OCI-LY7 (cell line): ENCODE measurements at regions not wholly inside any gene's neighbourhood (a gene's known extent, or its start where the extent isn't known, plus 50 kb on each side); places are given as distances from the start of the nearest gene placed in this dataset.

Experiments used
- BruUV-seq: library from RNA; stranded (reverse); fragments of 400-500 nt; replicated peaks from 2 replicates; lab custom pipeline; 2021; lab: Mats Ljungman, UMichigan
- CTCF ChIA-PET: fragments of 300-600 bp; sonication (Branson Sonifier 250); formaldehyde crosslinking; loops from one replicate; lab custom pipeline; 2022; ENCODE audit warnings: antibody characterized with exemption; ENCODE audit not compliant: unreplicated experiment; lab: Charles Lee
- POLR2A ChIA-PET: fragments of 300-600 bp; sonication (Branson Sonifier 250); formaldehyde crosslinking; loops from one replicate; lab custom pipeline; 2022; ENCODE audit warnings: antibody characterized with exemption; lab: Charles Lee
- DNase-seq: peaks from one replicate; pipeline ENCODE4 v3.0.0-alpha.2; 2015; ENCODE audit warnings: low spot score
- H2AFZ ChIP-seq: fragments of 200-600 bp; sonication (generic), shearing (Covaris generic); 2 replicates; pipeline ENCODE4 v1.6.1; 2014; ENCODE audit warnings: mild to moderate bottlenecking, antibody characterized with exemption, low read length, moderate library complexity
- H3K27ac ChIP-seq: fragments of 200-600 bp; sonication (generic); 2 replicates; pipeline ENCODE4 v1.5.1; 2014; ENCODE audit warnings: mixed run types, low read depth, mild to moderate bottlenecking, moderate library complexity, low read length, inconsistent platforms; ENCODE audit not compliant: poor library complexity, severe bottlenecking
- H3K36me3 ChIP-seq: fragments of 200-600 bp; sonication (generic); 2 replicates; pipeline ENCODE4 v1.6.1; 2014; ENCODE audit warnings: mild to moderate bottlenecking, antibody characterized with exemption, low read length, moderate library complexity, mixed read lengths; ENCODE audit not compliant: insufficient read depth
- H3K4me1 ChIP-seq: fragments of 200-600 bp; sonication (generic); 2 replicates; pipeline ENCODE4 v1.5.1; 2014; ENCODE audit warnings: mild to moderate bottlenecking, low read length; ENCODE audit not compliant: insufficient read depth, poor library complexity, severe bottlenecking
- H3K4me2 ChIP-seq: fragments of 200-600 bp; sonication (generic); 2 replicates; pipeline ENCODE4 v1.6.1; 2014; ENCODE audit warnings: mild to moderate bottlenecking, low read length
- H3K4me3 ChIP-seq: fragments of 200-600 bp; sonication (generic); 2 replicates; pipeline ENCODE4 v1.5.1; 2014; ENCODE audit warnings: mild to moderate bottlenecking, low read depth, low read length; ENCODE audit not compliant: poor library complexity, severe bottlenecking
- H3K79me2 ChIP-seq: fragments of 200-600 bp; sonication (generic); 2 replicates; pipeline ENCODE4 v1.6.1; 2016; ENCODE audit warnings: low read depth, mild to moderate bottlenecking, low read length, moderate library complexity, mixed read lengths; ENCODE audit not compliant: insufficient read depth
- H3K9me2 ChIP-seq: fragments of 200-600 bp; sonication (generic); 2 replicates; pipeline ENCODE4 v1.6.1; 2016; ENCODE audit warnings: mild to moderate bottlenecking, low read length, mixed read lengths; ENCODE audit not compliant: insufficient read depth
- H3K9me3 ChIP-seq: fragments of 200-600 bp; sonication (generic); 2 replicates; pipeline ENCODE4 v1.6.1; 2014; ENCODE audit warnings: mild to moderate bottlenecking, mixed run types, low read length, mixed read lengths
- H4K20me1 ChIP-seq: fragments of 200-600 bp; sonication (generic); 2 replicates; pipeline ENCODE4 v1.6.1; 2014; ENCODE audit warnings: mild to moderate bottlenecking, antibody characterized with exemption, low read length, moderate library complexity, mixed read lengths; ENCODE audit not compliant: insufficient read depth
- EZH2phosphoT487 ChIP-seq: fragments of 200-600 bp; sonication (generic); IDR thresholded peaks from 2 replicates; pipeline ENCODE4 v1.6.1; 2018; ENCODE audit warnings: low read depth, borderline replicate concordance, mild to moderate bottlenecking, mixed run types, antibody characterized with exemption, low read length, moderate library complexity, mixed read lengths
- intact Hi-C: fragments of 100-400 bp; cut with micrococcal nuclease; formaldehyde crosslinking; loops from one replicate; pipeline ENCODE4 v1.10.0; 2022; ENCODE audit not compliant: unreplicated experiment
- TF ChIP-seq, protein P1 (sequence below): fragments of 200-600 bp; sonication (generic); conservative IDR thresholded peaks from 2 replicates; pipeline ENCODE4 v1.5.1; 2014; ENCODE audit warnings: mild to moderate bottlenecking, antibody characterized with exemption, low read length, moderate library complexity, mixed read lengths

DNA sequence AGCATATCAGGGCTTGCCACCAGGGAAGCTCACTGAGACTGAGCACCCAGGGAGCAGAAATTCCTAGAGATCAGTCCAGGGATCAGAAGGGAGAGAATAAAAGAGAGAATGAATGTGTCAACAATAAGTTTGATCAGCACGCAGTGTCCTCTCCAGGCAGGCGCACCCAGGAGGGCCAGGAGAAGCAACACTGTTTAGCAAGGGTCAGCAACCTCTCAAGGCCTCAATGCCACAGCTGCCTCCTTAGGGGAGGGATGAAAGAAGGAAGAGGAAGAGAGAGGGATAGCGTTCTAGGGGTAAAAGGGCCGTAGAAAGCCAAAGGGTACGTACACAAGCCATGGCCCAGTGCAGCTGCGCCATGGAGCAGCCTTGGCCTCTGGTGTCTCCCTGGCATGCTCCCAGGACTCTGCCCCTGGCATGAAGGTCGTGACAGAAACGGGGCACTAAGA is 399.8 kb downstream of the SHQ1 start:
- Histone ChIP-seq H3K4me3 (no peak overlapping the region), H4K20me1 (peaks cover 32% of the 10 kb centered on the region), H3K9me3 (no peaks in the 10 kb centered on the region), H3K4me2 (no peak overlapping the region), H3K36me3 (peaks cover 8% of the 10 kb centered on the region), H3K27ac (no peak overlapping the region), H3K79me2 (peaks cover 32% of the 10 kb centered on the region), H3K9me2 (no peaks in the 10 kb centered on the region), H3K4me1 (peaks cover 33% of the 10 kb centered on the region), H2AFZ (no peak overlapping the region)
- no peak for DNase-seq
- intact Hi-C loops: loop anchor here (5.0 to 10.0 kb wide), 4 partner anchors 306 to 464 kb away; no protein-coding TSS in a partner anchor
- no TSS peak for BruUV-seq
- ChIA-PET POLR2A (interaction anchor here (0.5 to 1.0 kb wide), 3 partner anchors 29 to 1029 kb away, joined by 3 to 4 read pairs (median 3); no protein-coding TSS in a partner anchor), CTCF (no interaction called here)
- TF ChIP-seq, protein P1, sequence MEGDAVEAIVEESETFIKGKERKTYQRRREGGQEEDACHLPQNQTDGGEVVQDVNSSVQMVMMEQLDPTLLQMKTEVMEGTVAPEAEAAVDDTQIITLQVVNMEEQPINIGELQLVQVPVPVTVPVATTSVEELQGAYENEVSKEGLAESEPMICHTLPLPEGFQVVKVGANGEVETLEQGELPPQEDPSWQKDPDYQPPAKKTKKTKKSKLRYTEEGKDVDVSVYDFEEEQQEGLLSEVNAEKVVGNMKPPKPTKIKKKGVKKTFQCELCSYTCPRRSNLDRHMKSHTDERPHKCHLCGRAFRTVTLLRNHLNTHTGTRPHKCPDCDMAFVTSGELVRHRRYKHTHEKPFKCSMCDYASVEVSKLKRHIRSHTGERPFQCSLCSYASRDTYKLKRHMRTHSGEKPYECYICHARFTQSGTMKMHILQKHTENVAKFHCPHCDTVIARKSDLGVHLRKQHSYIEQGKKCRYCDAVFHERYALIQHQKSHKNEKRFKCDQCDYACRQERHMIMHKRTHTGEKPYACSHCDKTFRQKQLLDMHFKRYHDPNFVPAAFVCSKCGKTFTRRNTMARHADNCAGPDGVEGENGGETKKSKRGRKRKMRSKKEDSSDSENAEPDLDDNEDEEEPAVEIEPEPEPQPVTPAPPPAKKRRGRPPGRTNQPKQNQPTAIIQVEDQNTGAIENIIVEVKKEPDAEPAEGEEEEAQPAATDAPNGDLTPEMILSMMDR: no peak

DNA sequence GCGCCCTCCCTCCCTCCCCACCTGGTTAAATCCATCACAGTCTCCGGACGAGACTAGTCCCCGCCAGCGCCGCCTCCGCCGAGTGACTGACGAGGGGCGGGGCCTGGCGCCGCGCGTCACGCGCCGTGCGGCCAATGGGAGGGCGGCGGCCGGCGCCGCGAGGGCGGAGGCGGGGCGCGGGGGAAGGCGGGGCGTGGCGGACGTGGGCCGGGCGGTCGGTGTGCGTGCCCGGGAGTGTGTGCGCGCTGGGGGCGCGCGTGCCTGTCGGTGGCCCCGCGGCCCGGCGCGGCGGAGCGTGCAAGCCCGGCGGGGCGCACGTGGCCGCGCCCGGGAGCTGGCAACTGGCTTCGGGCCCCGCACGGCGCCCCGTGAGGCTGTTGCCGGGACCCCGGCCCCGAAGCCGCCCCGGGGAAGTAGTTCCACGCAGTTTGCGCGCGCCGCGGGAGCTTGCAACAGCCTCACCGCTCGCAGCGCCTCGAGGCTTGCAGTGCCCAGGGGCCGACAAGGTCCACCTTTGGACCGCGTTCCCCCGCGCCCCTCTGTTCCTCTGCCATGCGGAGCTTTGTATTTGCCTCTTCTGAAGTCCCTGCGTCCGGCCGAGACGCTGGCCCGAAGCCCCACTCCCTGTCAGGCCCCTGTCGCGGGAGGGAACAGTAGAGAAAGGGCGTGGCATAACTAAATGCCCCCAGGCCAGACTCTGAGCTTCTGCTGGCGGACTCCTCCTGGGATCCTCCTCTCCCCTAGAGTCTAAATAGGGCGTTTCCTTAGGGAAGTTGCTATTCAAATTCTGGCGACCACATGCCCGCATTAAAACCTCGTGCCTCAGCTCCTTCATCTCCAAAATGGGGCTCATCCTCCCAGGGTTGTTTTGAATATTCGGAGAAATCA is 400.9 kb downstream of the SHQ1 start:
- Histone ChIP-seq H3K4me3 (peak overlapping the region; percentile 86), H3K27ac (no peak overlapping the region), H3K4me2 (peak overlapping the region; percentile 97), H3K9me2 (no peaks in the 10 kb centered on the region), H3K9me3 (no peaks in the 10 kb centered on the region), H3K4me1 (peaks cover 42% of the 10 kb centered on the region), H3K79me2 (peaks cover 43% of the 10 kb centered on the region), H4K20me1 (peaks cover 38% of the 10 kb centered on the region), H2AFZ (peak overlapping the region; percentile 93), H3K36me3 (peaks cover 16% of the 10 kb centered on the region)
- DNase-seq: peak; percentile 92
- POLR2A ChIA-PET: interaction anchor here (0.6 to 1.1 kb wide), 4 partner anchors 28 to 1219 kb away, joined by 3 to 4 read pairs (median 3); no protein-coding TSS in a partner anchor
- CTCF ChIA-PET: interaction anchor here (0.6 to 0.7 kb wide), 2 partner anchors 71 to 111 kb away, joined by 3 read pairs; no protein-coding TSS in a partner anchor
- no TSS peak for BruUV-seq
- intact Hi-C loops: loop anchor here (5.0 to 10.0 kb wide), 4 partner anchors 307 to 463 kb away; no protein-coding TSS in a partner anchor
- TF ChIP-seq, protein P1: no peak
- TF ChIP-seq EZH2phosphoT487: no peak
